Right lobe of liver (tissue), 6 donors: ENCODE measurements at regions not wholly inside any gene's neighbourhood (a gene's known extent, or its start where the extent isn't known, plus 50 kb on each side); places are given as distances from the start of the nearest gene placed in this dataset.

ENCODE experiments used
- ATAC-seq, 4 donors: fragments of 200-7000 bp; cut with Tn5 transposase; one replicate each; pipeline ENCODE4 v1.9.1; 2020; ENCODE audit warnings: mild to moderate bottlenecking in 4 of 4, moderate library complexity in 4 of 4
- DNase-seq, 3 donors: peaks; one replicate each; pipeline ENCODE4 v3.0.0-alpha.2; 2020
- H3K27ac ChIP-seq, 3 donors: fragments of 200-600 bp; one replicate each; pipeline ENCODE4 v1.8.0; 2022
- H3K27me3 ChIP-seq, 2 donors: fragments of 200-600 bp; one replicate each; pipeline ENCODE4 v1.8.0; 2022
- H3K36me3 ChIP-seq, 4 donors: fragments of 200-600 bp; sonication (generic) in 1 of 4; one replicate each; pipeline versions ENCODE4 v1.5.1 to v1.8.0; 2017 to 2022; ENCODE audit warnings: control low read depth in 1 of 4
- H3K4me1 ChIP-seq, 4 donors: fragments of 200-600 bp; sonication (generic) in 1 of 4; one replicate each; pipeline versions ENCODE4 v1.5.1 to v1.8.0; 2017 to 2022; ENCODE audit warnings: control low read depth in 1 of 4
- H3K4me3 ChIP-seq, 3 donors: fragments of 200-600 bp; one replicate each; pipeline ENCODE4 v1.8.0; 2022
- H3K9me3 ChIP-seq, 4 donors: fragments of 200-600 bp; sonication (generic) in 1 of 4; one replicate each; pipeline versions ENCODE4 v1.5.1 to v1.8.0; 2017 to 2022; ENCODE audit warnings: control low read depth in 1 of 4
- CTCF ChIP-seq, 4 donors: fragments of 200-600 bp in 3 of 4; fragments of 450-650 bp in 1 of 4; IDR thresholded peaks; one replicate each; pipeline versions ENCODE4 v1.5.1 to v1.8.0; 2016 to 2022; ENCODE audit warnings: antibody characterized with exemption in 4 of 4, mild to moderate bottlenecking in 2 of 4
- POLR2A ChIP-seq: fragments of 450-650 bp; IDR thresholded peaks from one replicate; pipeline ENCODE4 v1.6.1; 2017; ENCODE audit warnings: antibody characterized with exemption, mild to moderate bottlenecking
- WGBS: methylation state at CpG from one replicate; pipeline ENCODE4 v1.1.6; 2018; ENCODE audit warnings: low coverage, low lambda C conversion rate; ENCODE audit not compliant: insufficient coverage; ENCODE audit errors: missing lambda C conversion rate; 5-methylcytosine and 5-hydroxymethylcytosine counted together
- intact Hi-C, 2 donors: fragments of 100-400 bp; cut with DNase I; formaldehyde crosslinking; loops; one replicate each; pipeline versions ENCODE4 v1.11.2 to v1.14.1; 2022
- donor health status: DM: no; HTN: yes; CAD: no.
- donor health status: DM: no; HTN: no; CAD: no.
- donor health status: DM: no; HTN: no; CAD: no.
- donor health status: DM: no; HTN: yes; CAD: no.
- donor health status: DM: no; HTN: yes; CAD: no.

DNA sequence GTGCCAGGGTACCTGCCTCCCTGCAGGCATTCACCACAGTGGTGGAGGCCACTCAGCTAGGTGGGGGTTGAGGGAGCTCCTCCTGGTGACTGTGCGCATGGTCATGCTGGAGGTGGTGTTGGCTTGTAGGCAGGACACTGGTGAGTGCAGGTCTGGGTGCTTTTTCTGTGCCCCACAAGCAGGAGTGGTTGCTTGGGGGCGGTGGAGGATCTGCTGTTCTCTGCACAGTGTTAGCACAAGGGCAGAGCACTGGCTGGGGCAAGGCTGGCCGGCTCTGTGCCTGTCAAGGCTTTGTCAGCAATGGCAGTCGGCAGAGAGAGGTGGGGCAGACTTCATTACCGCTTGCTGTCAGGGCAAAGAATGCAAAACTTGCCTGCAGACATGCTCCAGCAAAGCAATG is 632.1 kb upstream of the ID4 start:
- WGBS, result no CpG with 5 or more reads among the region's 5 CpGs
- peak in 1 of 4 donors; percentile 19 for ATAC-seq
- Histone ChIP-seq H3K9me3 (no peaks in the 10 kb centered on the region), H3K36me3 (no peaks in the 10 kb centered on the region), H3K4me1 (no peaks in the 10 kb centered on the region), H3K4me3 (no peak overlapping the region), H3K27ac (no peak overlapping the region), H3K27me3 (no peaks in the 10 kb centered on the region)
- intact Hi-C loops, result no loop called here
- no peak for DNase-seq
- TF ChIP-seq POLR2A (no peak), CTCF (IDR thresholded peaks at IDR 0.05) (no peak)

DNA sequence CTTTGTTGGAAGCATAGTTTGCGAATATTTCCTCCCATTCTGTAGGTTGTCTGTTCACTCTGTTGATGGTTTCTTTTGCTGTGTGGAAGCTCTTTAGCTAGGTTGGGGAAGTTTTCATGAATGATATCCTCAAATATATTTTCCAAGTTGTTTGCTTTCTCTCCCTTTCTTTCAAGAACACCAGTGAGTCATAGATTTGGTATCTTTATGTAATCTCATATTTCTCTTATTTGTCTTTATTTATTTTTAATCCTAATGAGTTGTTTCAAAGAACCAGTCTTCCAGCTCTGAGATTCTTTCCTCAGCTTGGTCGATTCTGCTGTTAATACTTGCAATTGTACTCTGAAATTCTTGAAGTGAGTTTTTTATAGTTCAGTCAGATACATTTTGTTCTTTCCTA is 628.0 kb upstream of the ID4 start:
- Histone ChIP-seq H3K36me3 (no peaks in the 10 kb centered on the region), H3K27ac (no peak overlapping the region), H3K9me3 (no peaks in the 10 kb centered on the region), H3K27me3 (no peaks in the 10 kb centered on the region), H3K4me1 (no peaks in the 10 kb centered on the region), H3K4me3 (no peak overlapping the region)
- intact Hi-C loops, result no loop called here
- TF ChIP-seq CTCF (IDR thresholded peaks at IDR 0.05) (no peak), POLR2A (no peak)
- 62% methylated on average over 2 of the region's 2 CpGs for WGBS
- ATAC-seq, result no peak
- no peak for DNase-seq

- Histone ChIP-seq H3K9me3 (no peaks in the 10 kb centered on the region), H3K4me1 (no peaks in the 10 kb centered on the region), H3K36me3 (no peaks in the 10 kb centered on the region), H3K4me3 (no peak overlapping the region), H3K27ac (no peak overlapping the region), H3K27me3 (no peaks in the 10 kb centered on the region)
- ATAC-seq, result peak in 2 of 4 donors; percentile 41 to 46
- DNase-seq, result peak; percentile 28 to 49 (median 48)
- WGBS, result 38% methylated on average over 4 of the region's 14 CpGs
- no peak for TF ChIP-seq POLR2A
- peak in 3 of 4 donors; percentile 16 to 48 (median 34) for TF ChIP-seq CTCF (IDR thresholded peaks at IDR 0.05)
- intact Hi-C loops, result no loop called here
Measured at GRCh38 chr6:19210849-19211590, 626.1 kb upstream of the ID4 start.

DNA sequence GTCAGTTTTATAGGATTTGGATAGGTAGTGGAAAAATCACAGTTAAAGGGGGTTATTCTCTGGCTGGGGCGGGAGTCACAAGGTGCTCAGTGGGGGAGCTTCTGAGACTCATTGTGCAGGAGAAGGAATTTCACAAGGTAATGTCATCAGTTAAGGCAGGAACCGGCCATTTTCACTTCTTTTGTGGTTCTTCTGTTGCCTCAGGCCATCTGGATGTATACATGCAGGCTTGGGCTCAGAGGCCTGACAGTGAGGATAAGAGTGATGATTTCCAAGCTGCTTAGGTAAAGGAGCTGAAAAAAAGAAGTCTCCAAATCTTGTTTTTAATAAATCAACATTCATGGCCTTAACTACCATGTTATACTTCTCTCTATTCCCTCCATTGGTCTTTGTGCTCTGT is 622.9 kb upstream of the ID4 start:
- Histone ChIP-seq H3K36me3 (no peaks in the 10 kb centered on the region), H3K4me1 (no peaks in the 10 kb centered on the region), H3K27ac (no peak overlapping the region), H3K9me3 (no peaks in the 10 kb centered on the region), H3K4me3 (no peak overlapping the region), H3K27me3 (no peaks in the 10 kb centered on the region)
- DNase-seq, result no peak
- intact Hi-C loops, result no loop called here
- ATAC-seq, result no peak
- TF ChIP-seq POLR2A (no peak), CTCF (IDR thresholded peaks at IDR 0.05) (no peak)
- WGBS, result 60% methylated on average over 2 of the region's 2 CpGs
